ENCODE measurements at regions not wholly inside any gene's neighbourhood (a gene's known extent, or its start where the extent isn't known, plus 50 kb on each side); places are given as distances from the start of the nearest gene placed in this dataset.

GRCh38 chr11:25596701-25597100 is 735.2 kb upstream of the ANO3 start:
- no peak overlapping the region for H3K4me3 ChIP-seq (replicated peaks; ENCODE audit: low read depth, low read length)
- DNase-seq (ENCODE audit: extremely low read depth, low read depth), result no peak
- TF ChIP-seq, protein P1, sequence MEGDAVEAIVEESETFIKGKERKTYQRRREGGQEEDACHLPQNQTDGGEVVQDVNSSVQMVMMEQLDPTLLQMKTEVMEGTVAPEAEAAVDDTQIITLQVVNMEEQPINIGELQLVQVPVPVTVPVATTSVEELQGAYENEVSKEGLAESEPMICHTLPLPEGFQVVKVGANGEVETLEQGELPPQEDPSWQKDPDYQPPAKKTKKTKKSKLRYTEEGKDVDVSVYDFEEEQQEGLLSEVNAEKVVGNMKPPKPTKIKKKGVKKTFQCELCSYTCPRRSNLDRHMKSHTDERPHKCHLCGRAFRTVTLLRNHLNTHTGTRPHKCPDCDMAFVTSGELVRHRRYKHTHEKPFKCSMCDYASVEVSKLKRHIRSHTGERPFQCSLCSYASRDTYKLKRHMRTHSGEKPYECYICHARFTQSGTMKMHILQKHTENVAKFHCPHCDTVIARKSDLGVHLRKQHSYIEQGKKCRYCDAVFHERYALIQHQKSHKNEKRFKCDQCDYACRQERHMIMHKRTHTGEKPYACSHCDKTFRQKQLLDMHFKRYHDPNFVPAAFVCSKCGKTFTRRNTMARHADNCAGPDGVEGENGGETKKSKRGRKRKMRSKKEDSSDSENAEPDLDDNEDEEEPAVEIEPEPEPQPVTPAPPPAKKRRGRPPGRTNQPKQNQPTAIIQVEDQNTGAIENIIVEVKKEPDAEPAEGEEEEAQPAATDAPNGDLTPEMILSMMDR (IDR thresholded peaks at IDR 0.05; ENCODE audit: low read depth, low read length, missing control alignments), result no peak

DNA sequence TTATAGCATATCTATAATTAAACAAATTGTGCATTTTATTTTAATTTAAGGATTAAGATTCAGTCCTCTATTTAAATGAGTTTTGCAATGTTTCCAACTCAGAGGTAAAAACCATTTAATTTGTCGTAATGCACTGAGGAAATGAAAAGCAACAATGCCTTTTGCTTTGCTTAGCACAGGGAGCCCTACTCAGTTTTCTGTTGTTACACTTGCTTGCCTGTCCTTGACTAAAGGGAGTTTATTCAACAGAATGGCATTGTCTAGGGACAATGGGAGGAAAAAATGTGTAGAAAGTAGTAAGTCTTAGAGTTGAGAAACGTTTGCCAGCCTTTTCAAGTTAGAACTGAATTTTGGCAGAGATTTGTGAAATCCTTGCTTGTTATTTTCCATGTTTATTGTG is 734.2 kb upstream of the ANO3 start:
- no peak overlapping the region for H3K4me3 ChIP-seq (replicated peaks; ENCODE audit: low read depth, low read length)
- TF ChIP-seq, protein P1 (IDR thresholded peaks at IDR 0.05; ENCODE audit: low read depth, low read length, missing control alignments), result no peak
- DNase-seq (ENCODE audit: extremely low read depth, low read depth), result no peak

DNA sequence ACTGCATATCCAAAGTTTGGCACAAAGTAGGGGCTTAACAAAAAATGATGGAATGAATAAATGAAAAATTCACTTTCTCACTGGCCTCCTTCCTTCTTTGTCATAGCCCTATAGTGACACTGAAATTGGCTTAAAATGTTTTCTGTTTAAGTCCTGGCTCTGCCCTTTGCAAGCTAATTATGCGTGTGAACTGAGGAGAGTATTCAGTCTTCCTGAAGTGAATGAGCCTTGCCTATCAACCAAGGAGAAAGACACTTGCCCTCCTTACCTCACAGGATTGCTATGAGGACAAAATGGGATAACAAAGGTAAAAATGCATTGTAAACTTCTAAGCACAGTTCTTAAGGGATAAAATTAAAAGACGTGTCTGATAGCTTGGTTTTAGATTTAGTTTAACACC is 729.8 kb upstream of the ANO3 start:
- TF ChIP-seq, protein P1 (IDR thresholded peaks at IDR 0.05; ENCODE audit: low read depth, low read length, missing control alignments), result no peak
- no peak for DNase-seq (ENCODE audit: extremely low read depth, low read depth)
- no peak overlapping the region for H3K4me3 ChIP-seq (replicated peaks; ENCODE audit: low read depth, low read length)

- TF ChIP-seq, protein P1 (IDR thresholded peaks at IDR 0.05; ENCODE audit: low read depth, low read length, missing control alignments), result no peak
- no peak overlapping the region for H3K4me3 ChIP-seq (replicated peaks; ENCODE audit: low read depth, low read length)
- DNase-seq (ENCODE audit: extremely low read depth, low read depth), result no peak
Observed at GRCh38 chr11:25602959-25603358, 729.0 kb upstream of the ANO3 start.

DNA sequence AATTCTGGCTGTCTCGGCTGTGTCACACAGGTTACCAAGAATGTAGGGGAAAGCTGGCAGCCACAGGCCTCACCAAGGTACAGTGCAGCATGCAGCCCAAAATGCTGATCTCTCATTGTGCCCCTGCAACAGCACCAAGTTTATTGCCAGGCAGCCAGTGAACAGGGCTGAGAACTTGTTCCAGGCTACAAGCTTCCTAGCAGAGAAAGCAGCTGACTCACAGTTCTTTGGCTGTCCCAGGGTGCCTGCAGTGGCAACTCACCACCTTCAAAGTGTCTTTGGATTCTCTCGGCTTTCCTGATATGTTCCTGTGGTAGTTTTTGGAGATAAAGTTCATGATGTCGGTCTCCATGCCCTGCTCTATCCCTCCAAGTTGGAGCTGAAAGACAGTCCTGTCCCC is 719.1 kb upstream of the ANO3 start:
- TF ChIP-seq, protein P1 (IDR thresholded peaks at IDR 0.05; ENCODE audit: low read depth, low read length, missing control alignments), result no peak
- H3K4me3 ChIP-seq (replicated peaks; ENCODE audit: low read depth, low read length), result no peak overlapping the region
- DNase-seq (ENCODE audit: extremely low read depth, low read depth), result no peak

DNA sequence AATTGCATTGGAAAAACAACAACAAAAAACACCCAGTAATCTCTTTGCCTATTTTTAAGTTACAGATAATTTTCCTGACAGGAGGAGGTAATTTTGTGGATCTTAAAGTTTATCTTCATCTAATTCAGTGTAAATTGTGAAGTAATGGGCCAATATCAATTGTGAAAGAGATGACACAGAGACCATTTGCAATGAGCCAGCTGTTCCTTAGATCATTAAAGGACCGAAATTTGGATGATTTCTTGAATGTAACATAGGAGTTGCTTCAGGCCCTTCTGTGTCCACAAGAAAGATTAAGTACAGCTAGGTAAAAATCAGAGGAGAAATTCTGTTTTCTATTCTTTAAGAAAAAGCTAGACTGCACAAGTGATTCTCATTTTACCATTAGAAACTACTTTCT is 718.5 kb upstream of the ANO3 start:
- TF ChIP-seq, protein P1 (IDR thresholded peaks at IDR 0.05; ENCODE audit: low read depth, low read length, missing control alignments), result no peak
- no peak overlapping the region for H3K4me3 ChIP-seq (replicated peaks; ENCODE audit: low read depth, low read length)
- no peak for DNase-seq (ENCODE audit: extremely low read depth, low read depth)

DNA sequence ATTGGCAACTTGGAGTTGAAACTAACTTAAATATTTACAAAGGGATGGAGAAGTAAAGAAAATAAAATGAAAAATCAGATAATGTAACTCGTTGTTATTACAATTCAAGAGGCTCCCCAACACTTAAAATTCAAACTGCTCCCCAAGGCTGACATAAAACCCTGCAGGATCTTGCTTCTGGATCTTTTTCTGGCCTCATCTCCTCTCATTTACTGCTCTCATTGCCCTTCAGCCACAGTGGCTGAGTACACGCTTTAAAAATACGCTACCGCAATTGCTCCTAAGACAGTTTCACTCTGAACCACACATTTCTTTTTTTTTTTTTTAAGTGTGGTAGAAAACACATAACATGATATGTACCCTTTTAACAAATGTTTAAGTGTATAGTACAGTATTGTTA is 718.1 kb upstream of the ANO3 start:
- no peak for DNase-seq (ENCODE audit: extremely low read depth, low read depth)
- H3K4me3 ChIP-seq (replicated peaks; ENCODE audit: low read depth, low read length), result no peak overlapping the region

More for the DNA sequence above, 718.1 kb upstream of the ANO3 start:
- TF ChIP-seq, protein P1 (IDR thresholded peaks at IDR 0.05; ENCODE audit: low read depth, low read length, missing control alignments), result no peak

Data from HFF-Myc (cell line).